Left cardiac atrium (tissue), 4 donors: ENCODE measurements at regions not wholly inside any gene's neighbourhood (a gene's known extent, or its start where the extent isn't known, plus 50 kb on each side); places are given as distances from the start of the nearest gene placed in this dataset.

ENCODE experiments used
- ATAC-seq, 2 donors: fragments of 200-7000 bp; cut with Tn5 transposase; one replicate each; pipeline ENCODE4 v1.9.1; 2020; ENCODE audit warnings: mild to moderate bottlenecking in 2 of 2, moderate library complexity in 2 of 2
- DNase-seq: peaks from one replicate; pipeline ENCODE4 v3.0.0-alpha.2; 2020
- intact Hi-C, 2 donors: fragments of 100-400 bp; cut with DNase I; formaldehyde crosslinking; loops; one replicate each; pipeline versions ENCODE4 v1.14.1 to v1.15.1; 2022 to 2023
- donor health status: DM: no; HTN: yes; CAD: no.
- donor health status: DM: no; HTN: yes; CAD: no; lungs with severe emphysema.
- donor health status: DM: yes; HTN: yes; CAD: no.
- donor health status: Dilated cardiomyopathy.

- intact Hi-C loops, result no loop called here
- DNase-seq, result no peak
- no peak for ATAC-seq
Measured at GRCh38 chr2:123687064-123687463, 338.0 kb upstream of the CNTNAP5 start.

DNA sequence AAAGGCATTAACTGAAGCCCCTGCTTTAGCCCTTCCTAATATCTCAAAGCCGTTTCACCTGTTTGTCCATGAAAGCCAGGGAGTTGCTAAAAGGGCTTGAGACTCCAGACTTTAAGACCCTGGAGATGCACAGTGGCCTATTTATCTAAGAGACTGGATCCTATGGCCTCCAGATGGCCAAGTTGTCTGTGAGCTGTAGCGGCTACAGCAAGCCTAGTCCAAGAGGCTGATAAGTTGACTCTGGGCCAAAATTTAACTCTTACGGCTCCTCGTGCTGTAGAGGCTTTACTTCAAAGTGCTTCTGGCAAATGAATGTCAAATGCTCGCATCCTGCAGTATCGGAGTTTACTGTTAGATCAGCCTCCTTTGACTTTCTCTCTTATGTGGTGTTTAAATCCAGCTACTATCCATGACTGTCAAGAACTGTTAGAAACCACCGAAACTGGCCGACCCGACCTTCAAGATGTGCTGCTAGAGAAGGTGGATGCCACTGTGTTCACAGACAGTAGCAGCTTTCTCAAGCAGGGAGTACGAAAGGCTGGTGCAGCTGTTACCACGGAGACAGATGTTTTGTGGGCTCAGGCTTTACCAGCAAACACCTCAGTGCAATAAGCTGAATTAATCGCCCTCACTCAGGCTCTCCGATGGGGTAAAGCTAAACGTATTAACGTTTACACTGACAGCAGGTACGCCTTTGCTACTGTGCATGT lies 336.7 kb upstream of the CNTNAP5 start:
- intact Hi-C loops, result no loop called here
- ATAC-seq (no peak), DNase-seq (no peak)

- DNase-seq, result no peak
- intact Hi-C loops, result no loop called here
- no peak for ATAC-seq
Measured at GRCh38 chr2:123692121-123692520, 333.0 kb upstream of the CNTNAP5 start.

- no peak for DNase-seq
- intact Hi-C loops, result no loop called here
- ATAC-seq, result no peak
Measured at GRCh38 chr2:123693836-123694235, 331.3 kb upstream of the CNTNAP5 start.

- ATAC-seq (no peak), DNase-seq (no peak)
- intact Hi-C loops, result no loop called here
Measured at GRCh38 chr2:123695426-123695825, 329.7 kb upstream of the CNTNAP5 start.

- intact Hi-C loops, result no loop called here
- no peak for DNase-seq
- ATAC-seq, result no peak
Measured at GRCh38 chr2:123696021-123696420, 329.1 kb upstream of the CNTNAP5 start.

DNA sequence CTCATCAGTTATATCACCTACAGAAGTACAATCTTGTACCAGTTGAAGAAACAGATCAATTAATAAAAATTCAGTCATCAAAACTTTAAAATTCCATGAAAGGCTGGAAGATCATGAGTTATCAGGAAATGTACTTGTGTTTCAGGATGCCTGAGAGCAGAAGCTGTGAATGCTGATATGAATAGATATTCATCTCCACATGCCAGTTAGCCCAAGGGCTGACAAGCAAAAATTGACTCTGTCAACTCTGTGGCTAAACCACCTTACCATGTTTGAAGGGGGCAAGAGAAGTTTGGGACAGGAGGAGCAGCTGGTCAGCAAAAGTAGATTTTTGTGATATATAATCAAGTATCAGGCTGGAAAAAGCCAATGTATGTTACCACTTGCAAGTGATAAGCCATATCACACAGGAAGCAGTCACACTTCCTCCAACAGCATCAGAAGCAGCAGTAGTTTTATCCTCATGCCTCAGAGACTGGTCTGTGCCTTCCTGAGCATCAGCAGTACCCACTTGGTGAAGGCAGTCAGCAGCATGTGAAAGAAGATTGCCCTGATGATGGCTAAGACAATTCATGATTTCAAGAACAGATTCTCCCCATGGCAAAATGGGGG lies 328.2 kb upstream of the CNTNAP5 start:
- ATAC-seq (no peak), DNase-seq (no peak)
- intact Hi-C loops, result no loop called here

DNA sequence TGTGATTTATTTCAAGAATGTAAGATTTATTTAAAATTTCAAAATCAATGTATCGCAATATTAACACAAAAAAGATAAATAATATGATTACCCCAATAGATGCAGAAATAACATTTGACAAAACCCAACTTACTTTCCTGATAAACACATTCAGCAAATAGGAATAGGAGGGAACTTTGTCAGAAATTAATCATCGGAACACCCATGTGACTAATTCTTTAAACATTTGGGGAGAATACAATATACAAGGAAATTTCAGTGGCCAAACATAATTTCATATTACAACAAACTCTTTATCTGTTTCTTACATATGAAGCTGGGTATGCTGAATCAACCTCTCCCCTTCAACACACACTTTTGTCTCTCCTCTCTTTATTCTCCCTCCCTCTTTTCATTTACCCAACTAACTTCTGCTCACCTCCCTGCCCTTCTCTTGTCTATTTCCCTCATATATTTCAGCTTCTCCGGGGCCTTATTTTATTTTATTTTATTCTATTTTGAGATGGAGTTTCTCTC lies 309.6 kb upstream of the CNTNAP5 start:
- no peak for DNase-seq
- ATAC-seq, result no peak
- intact Hi-C loops, result no loop called here

DNA sequence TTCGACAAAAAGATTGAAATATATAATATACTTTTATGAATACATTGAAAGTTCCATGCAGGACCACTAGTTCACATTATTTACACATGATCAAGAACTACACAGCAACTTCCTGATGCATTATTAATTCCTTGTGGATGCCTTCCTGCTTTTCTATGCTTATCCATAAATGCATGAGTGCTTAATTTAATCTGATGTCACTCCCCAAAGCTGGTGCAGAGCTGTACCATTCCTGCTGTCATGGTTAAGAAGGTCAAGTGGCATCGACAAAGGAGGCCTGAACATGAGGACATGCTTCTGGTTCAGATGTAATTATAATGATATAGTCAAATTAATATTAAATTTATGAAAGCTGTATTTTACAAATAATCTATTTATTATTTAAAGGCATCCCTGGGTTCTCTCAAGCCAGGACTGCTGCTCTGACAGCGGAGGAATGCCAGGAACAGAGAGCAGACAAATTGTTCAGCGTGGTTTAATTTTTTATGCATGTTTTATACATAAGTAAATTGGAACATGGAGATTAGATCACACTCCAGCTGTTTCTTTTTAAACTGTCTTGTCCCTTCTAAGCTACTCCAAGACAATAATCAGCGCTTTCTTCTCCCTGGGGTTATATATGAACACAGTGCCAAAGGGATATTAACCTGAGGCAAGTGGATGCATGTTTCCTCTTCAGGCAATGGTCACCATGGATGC lies 307.3 kb upstream of the CNTNAP5 start:
- ATAC-seq (no peak), DNase-seq (no peak)
- intact Hi-C loops, result no loop called here

GRCh38 chr2:123720760-123721159 lies 304.3 kb upstream of the CNTNAP5 start:
- intact Hi-C loops, result no loop called here
- no peak for DNase-seq
- no peak for ATAC-seq

DNA sequence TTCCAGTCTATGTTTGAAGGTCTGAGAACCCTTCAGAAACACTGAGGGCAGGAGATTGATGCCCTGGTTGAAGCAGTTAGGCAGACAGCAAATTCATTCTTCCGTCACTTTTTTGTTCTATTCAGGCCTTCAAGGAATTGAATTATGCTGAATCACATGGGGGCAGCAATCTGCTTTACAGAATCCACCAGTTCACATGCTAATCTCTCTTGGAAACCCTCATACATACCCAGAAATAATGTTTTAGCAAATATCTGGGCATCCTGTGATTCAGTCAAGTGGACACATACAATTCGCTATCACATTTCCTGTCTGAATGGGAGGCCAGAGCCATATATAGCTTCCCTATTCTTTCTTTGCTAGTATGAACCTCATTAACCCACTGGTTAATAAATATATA lies 301.4 kb upstream of the CNTNAP5 start:
- ATAC-seq, result no peak
- intact Hi-C loops, result no loop called here
- DNase-seq, result no peak

DNA sequence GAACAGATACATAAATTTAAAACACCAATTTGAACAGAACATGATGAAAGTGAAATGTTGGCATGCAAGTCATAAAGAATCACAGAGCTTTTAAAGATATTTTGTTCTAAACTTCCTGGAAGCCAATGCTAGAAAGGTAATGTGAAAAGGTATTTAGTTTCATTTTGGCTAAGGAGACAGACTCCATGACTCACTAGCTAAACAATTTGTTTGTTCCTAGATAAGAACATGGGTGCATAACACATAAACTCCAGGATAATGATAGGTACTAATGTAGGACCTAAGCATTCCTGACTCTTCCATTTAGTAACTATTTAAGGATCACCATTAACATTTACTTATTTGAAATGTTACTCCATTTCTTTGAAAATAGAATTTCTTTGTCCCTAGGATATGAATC lies 292.5 kb upstream of the CNTNAP5 start:
- ATAC-seq, result no peak
- intact Hi-C loops, result no loop called here

DNA sequence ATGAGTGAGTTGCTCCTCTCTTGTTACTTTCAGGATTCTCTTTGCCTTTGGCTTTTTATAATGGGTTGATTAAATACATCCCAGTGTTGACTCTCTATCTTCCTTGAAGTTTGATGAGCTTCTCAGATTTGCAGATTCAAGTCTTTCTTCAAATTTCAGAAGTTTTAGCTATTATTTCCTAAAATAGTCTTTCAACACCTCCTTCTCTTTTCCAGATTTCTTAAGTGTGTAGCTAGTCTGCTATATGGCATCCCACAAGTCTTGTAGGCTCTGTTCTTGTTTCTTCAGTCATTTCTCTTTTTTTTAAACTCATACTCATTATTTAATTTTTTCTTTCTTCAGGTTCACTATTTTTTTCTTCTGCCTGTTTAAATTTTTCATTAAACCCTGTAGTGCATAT lies 287.7 kb upstream of the CNTNAP5 start:
- intact Hi-C loops, result no loop called here
- no peak for DNase-seq

More for the DNA sequence above, 292.5 kb upstream of the CNTNAP5 start:
- DNase-seq, result no peak

GRCh38 chr2:123738643-123739042 lies 286.4 kb upstream of the CNTNAP5 start:
- DNase-seq (no peak), ATAC-seq (no peak)
- intact Hi-C loops, result no loop called here

More for the DNA sequence above, 287.7 kb upstream of the CNTNAP5 start:
- no peak for ATAC-seq

- intact Hi-C loops, result no loop called here
- no peak for DNase-seq
- no peak for ATAC-seq
Measured at GRCh38 chr2:123746006-123746405, 279.1 kb upstream of the CNTNAP5 start.

- intact Hi-C loops, result no loop called here
- DNase-seq, result no peak
- ATAC-seq, result no peak
Measured at GRCh38 chr2:123747326-123747725, 277.8 kb upstream of the CNTNAP5 start.

DNA sequence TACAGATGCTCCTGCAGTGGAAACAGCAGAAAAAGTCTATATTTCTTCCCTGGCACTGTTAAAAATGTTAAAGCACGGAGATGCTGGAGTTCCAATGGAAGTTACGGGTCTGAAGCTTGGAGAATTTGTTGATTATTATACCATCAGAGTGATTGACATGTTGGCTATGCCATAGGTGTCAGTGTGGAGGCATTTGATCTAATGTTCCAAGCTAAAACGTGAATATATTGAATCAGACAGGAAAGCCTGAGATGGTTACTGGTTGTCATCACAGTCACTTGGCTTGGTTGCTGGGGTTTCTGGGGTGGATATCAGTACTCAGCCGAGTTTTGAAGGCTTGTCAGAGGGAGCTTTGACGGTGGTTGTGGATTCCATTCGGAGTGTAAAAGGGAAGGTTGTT lies 262.9 kb upstream of the CNTNAP5 start:
- no peak for DNase-seq
- intact Hi-C loops, result no loop called here

DNA sequence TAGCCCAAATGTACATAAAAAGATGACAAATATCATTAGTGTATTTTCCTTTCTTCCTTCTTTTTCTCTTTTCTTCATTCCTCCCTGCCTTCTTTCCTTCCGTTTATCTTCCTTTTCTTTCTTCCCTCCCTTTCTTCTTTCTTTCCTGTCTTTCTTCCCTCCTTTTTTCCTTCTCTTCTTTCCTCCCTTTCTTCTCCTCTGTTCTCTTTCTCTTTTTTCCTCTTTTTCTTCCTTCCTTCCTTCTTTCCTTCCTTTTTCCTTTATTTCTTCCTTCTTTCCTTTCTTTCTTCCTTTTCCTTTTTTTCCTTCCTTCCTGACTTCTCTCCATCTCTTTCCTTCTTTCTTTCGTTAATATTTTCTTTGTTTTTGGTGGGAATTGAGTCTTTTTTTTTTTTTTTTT lies 256.9 kb upstream of the CNTNAP5 start:
- ATAC-seq (no peak), DNase-seq (no peak)
- intact Hi-C loops, result no loop called here

More for the DNA sequence above, 262.9 kb upstream of the CNTNAP5 start:
- ATAC-seq, result no peak

DNA sequence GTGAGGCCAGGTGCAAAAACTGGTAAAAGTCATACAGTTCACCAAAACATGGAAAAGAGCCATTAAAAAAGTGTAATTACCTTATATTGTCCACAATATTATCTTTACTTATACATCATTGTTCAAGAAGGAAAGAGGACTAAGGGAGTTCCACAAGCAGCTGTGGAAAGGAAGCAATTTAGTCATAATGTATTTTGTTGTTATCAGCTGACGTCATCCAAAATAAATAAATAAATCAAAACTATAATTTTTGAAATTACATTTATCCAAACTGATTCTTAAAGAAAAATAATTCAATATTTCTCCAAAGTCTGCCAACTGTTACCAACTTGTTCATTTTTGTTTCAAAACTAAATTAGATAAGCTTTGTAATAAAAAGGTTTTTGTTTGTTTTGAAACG lies 256.1 kb upstream of the CNTNAP5 start:
- intact Hi-C loops, result no loop called here
- ATAC-seq (no peak), DNase-seq (no peak)

- no peak for DNase-seq
- ATAC-seq, result no peak
- intact Hi-C loops, result no loop called here
Measured at GRCh38 chr2:123770996-123771720, 253.9 kb upstream of the CNTNAP5 start.
